ENCODE measurements at regions not wholly inside any gene's neighbourhood (a gene's known extent, or its start where the extent isn't known, plus 50 kb on each side); places are given as distances from the start of the nearest gene placed in this dataset.
A peak's percentile ranks its signal among the peaks of the same experiment; 100 is the strongest.

GRCh38 chrY:19567051-19567921 is 177.2 kb downstream of the KDM5D start:
- peak in 2 of 4 donors; percentile 98 to 99 for ATAC-seq
- 0% methylated on average over 53 of the region's 53 CpGs; no CpG with 5 or more reads in 2 of the 4 donors for WGBS, 4 donors
- H3K27ac ChIP-seq: peak overlapping the region in 7 of 12 donors; percentile 23 to 87 (median 81)

GRCh38 chrY:19559161-19559560 is 185.4 kb downstream of the KDM5D start:
- no peak for TF ChIP-seq POLR2A (IDR thresholded peaks at IDR 0.05)
- TF ChIP-seq CTCF (IDR thresholded peaks at IDR 0.05): no peak
- no peaks in the 10 kb centered on the region for H3K9me3 ChIP-seq
- no peak for DNase-seq
- no peak overlapping the region for H3K4me3 ChIP-seq
- H3K27me3 ChIP-seq: no peaks in the 10 kb centered on the region
- intact Hi-C loops (cut with DNase I): no loop called here
- no peak for ATAC-seq
- H3K36me3 ChIP-seq: no peaks in the 10 kb centered on the region
- WGBS, 4 donors: 82 to 88% methylated on average over 4 of the region's 4 CpGs; no CpG with 5 or more reads in 2 of the 4 donors
- H3K27ac ChIP-seq: no peak overlapping the region
- H3K4me1 ChIP-seq: no peaks in the 10 kb centered on the region

More at GRCh38 chrY:19567051-19567921, 177.2 kb downstream of the KDM5D start:
- TF ChIP-seq POLR2A (IDR thresholded peaks at IDR 0.05): no peak
- TF ChIP-seq CTCF (IDR thresholded peaks at IDR 0.05): no peak
- Histone ChIP-seq H3K4me1 (peaks cover 0 to 8% (median 0%) of the 10 kb centered on the region in 12 donors), H3K4me3 (peak overlapping the region in 7 of 12 donors; percentile 52 to 96 (median 77)), H3K27me3 (no peaks in the 10 kb centered on the region), H3K36me3 (no peaks in the 10 kb centered on the region), H3K9me3 (no peaks in the 10 kb centered on the region)
- DNase-seq: peak in 3 of 5 donors; percentile 82 to 85 (median 85)
- intact Hi-C loops (cut with DNase I): loop anchor here in 2 of 10 donors (10.0 kb wide), 1 partner anchor 178 kb away; the partner anchor contains the start of gene KDM5D (in 2 of the 2)

- WGBS, 4 donors: 41 to 52% methylated on average over 18 of the region's 18 CpGs; no CpG with 5 or more reads in 2 of the 4 donors
- ATAC-seq (no peak), DNase-seq (no peak)
- Histone ChIP-seq H3K4me1 (no peaks in the 10 kb centered on the region), H3K27ac (no peak overlapping the region), H3K4me3 (no peak overlapping the region), H3K9me3 (no peaks in the 10 kb centered on the region), H3K36me3 (no peaks in the 10 kb centered on the region), H3K27me3 (peaks cover 0 to 3% (median 0%) of the 10 kb centered on the region in 9 donors)
- intact Hi-C loops (cut with DNase I): no loop called here
- TF ChIP-seq POLR2A (IDR thresholded peaks at IDR 0.05): no peak
- TF ChIP-seq CTCF (IDR thresholded peaks at IDR 0.05): no peak
Measured at GRCh38 chrY:19549671-19550466, 194.7 kb downstream of the KDM5D start.
